Heart left ventricle (tissue), 13 donors: ENCODE measurements at regions not wholly inside any gene's neighbourhood (a gene's known extent, or its start where the extent isn't known, plus 50 kb on each side); places are given as distances from the start of the nearest gene placed in this dataset.

ENCODE experiments used
- POLR2A ChIP-seq, 2 donors: fragments of 450-650 bp; IDR thresholded peaks; one replicate each; pipeline ENCODE4 v1.6.1; 2017; ENCODE audit warnings: antibody characterized with exemption in 2 of 2, mild to moderate bottlenecking in 2 of 2, moderate library complexity in 2 of 2
- TF ChIP-seq, protein P1 (sequence below), 12 donors: fragments of 200-600 bp; sonication (generic) in 4 of 12; IDR thresholded peaks; one replicate each; pipeline versions ENCODE4 v1.5.0 to v1.8.0; 2018 to 2022; ENCODE audit warnings: antibody characterized with exemption in 12 of 12, mild to moderate bottlenecking in 5 of 12
- donor health status: ischemic (EF 13 %, LVEDD 7.1; RV severe dilation, severe dysfunction).
- donor health status: DM: no; HTN: yes; CAD: no.
- donor health status: DM: no; HTN: no; CAD: no.
- donor health status: ischemic (EF 25% LVEDD 6.9; RV normal size, moderate dysfunction).
- donor health status: ischemic (EF 25% LVEDD 5.7; RV mildly dilated, moderate dysfunction).
- donor health status: ischemic (EF 35%, LVEDD 5.7; RV mildly dilated, moderate dysfunction).
- donor health status: nonischemic (EF 11% LVEDD 7.7; RV severe dilation, severe dysfunction).
- donor health status: DM: yes; HTN: yes; CAD: no.
- donor health status: PGD.
- donor health status: ischemic (EF 29% LVEDD 5.4; RV normal size, mild dysfunction).
- donor health status: nonischemic (EF 23%, LVEDD 6.1; RV moderate dilation, normal function).

DNA sequence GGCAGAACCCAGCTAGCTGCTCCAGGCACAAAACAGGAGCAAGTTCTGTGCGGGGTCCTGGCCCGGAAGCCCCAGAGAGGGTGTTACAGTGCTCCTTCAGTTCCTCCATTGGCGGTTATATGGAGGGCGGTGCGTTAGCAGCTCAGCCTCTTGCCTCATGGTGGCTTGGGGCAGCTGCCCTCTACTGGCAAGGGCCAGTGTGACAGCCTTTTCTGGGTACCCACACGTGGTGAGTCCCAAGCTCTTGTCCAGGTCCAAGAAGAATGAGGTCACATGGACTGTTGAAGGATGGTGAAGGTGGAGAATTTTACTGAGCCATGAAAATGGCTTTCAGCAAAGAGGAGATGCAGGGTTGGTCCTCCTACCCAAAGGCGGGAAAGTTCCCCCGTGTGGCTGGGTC is 100.5 kb downstream of the WT1 start:
- TF ChIP-seq, protein P1, sequence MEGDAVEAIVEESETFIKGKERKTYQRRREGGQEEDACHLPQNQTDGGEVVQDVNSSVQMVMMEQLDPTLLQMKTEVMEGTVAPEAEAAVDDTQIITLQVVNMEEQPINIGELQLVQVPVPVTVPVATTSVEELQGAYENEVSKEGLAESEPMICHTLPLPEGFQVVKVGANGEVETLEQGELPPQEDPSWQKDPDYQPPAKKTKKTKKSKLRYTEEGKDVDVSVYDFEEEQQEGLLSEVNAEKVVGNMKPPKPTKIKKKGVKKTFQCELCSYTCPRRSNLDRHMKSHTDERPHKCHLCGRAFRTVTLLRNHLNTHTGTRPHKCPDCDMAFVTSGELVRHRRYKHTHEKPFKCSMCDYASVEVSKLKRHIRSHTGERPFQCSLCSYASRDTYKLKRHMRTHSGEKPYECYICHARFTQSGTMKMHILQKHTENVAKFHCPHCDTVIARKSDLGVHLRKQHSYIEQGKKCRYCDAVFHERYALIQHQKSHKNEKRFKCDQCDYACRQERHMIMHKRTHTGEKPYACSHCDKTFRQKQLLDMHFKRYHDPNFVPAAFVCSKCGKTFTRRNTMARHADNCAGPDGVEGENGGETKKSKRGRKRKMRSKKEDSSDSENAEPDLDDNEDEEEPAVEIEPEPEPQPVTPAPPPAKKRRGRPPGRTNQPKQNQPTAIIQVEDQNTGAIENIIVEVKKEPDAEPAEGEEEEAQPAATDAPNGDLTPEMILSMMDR (IDR thresholded peaks at IDR 0.05) = peak in 1 of 12 donors; percentile 12
- no peak for TF ChIP-seq POLR2A (IDR thresholded peaks at IDR 0.05)
